ENCODE measurements at regions not wholly inside any gene's neighbourhood (a gene's known extent, or its start where the extent isn't known, plus 50 kb on each side); places are given as distances from the start of the nearest gene placed in this dataset.

GRCh38 chr2:216560838-216561270, 62.2 kb downstream of the RPL37A start:
- peak; percentile 85 for ATAC-seq

GRCh38 chr2:216562696-216563435, 64.2 kb downstream of the RPL37A start:
- ATAC-seq = no peak
- no peak for TF ChIP-seq RARB (CRISPR knock-in tag; IDR thresholded peaks at IDR 0.05)
- no peak for TF ChIP-seq CSDC2 (CRISPR knock-in tag; IDR thresholded peaks at IDR 0.05)

More at GRCh38 chr2:216560838-216561270, 62.2 kb downstream of the RPL37A start:
- TF ChIP-seq RARB (CRISPR knock-in tag; IDR thresholded peaks at IDR 0.05) = no peak
- TF ChIP-seq GLIS3 (CRISPR knock-in tag; IDR thresholded peaks at IDR 0.05) = no peak
- TF ChIP-seq BACH2 (CRISPR knock-in tag; IDR thresholded peaks at IDR 0.05; ENCODE audit: borderline replicate concordance) = no peak
- no peak for TF ChIP-seq TOX (CRISPR knock-in tag; IDR thresholded peaks at IDR 0.05; ENCODE audit: borderline replicate concordance)
- no peak for TF ChIP-seq PPARA (CRISPR knock-in tag; IDR thresholded peaks at IDR 0.05; ENCODE audit: borderline replicate concordance)
- no peak for TF ChIP-seq CREB5 (CRISPR knock-in tag; IDR thresholded peaks at IDR 0.05; ENCODE audit: low read depth)
- TF ChIP-seq TSHZ2 (CRISPR knock-in tag; IDR thresholded peaks at IDR 0.05) = no peak
- TF ChIP-seq ZFP3 (CRISPR knock-in tag; IDR thresholded peaks at IDR 0.05) = no peak
- no peak for TF ChIP-seq SNAI2 (CRISPR knock-in tag; IDR thresholded peaks at IDR 0.05)
- no peak for TF ChIP-seq OSR1 (CRISPR knock-in tag; IDR thresholded peaks at IDR 0.05)
- TF ChIP-seq POU6F1 (CRISPR knock-in tag; IDR thresholded peaks at IDR 0.05; ENCODE audit: borderline replicate concordance, low read depth) = no peak
- TF ChIP-seq ZNF70 (CRISPR knock-in tag; IDR thresholded peaks at IDR 0.05) = no peak
- no peak for TF ChIP-seq PATZ1 (CRISPR knock-in tag; IDR thresholded peaks at IDR 0.05; ENCODE audit: borderline replicate concordance)
- TF ChIP-seq ZNF565 (CRISPR knock-in tag; conservative IDR thresholded peaks at IDR 0.05; ENCODE audit: low read depth) = no peak
- TF ChIP-seq CSDC2 (CRISPR knock-in tag; IDR thresholded peaks at IDR 0.05) = no peak
- TF ChIP-seq ISL1 (CRISPR knock-in tag; IDR thresholded peaks at IDR 0.05) = no peak
- no peak for TF ChIP-seq ZC3H10 (CRISPR knock-in tag; IDR thresholded peaks at IDR 0.05)
- no peak for TF ChIP-seq ARNTL (CRISPR knock-in tag; IDR thresholded peaks at IDR 0.05; ENCODE audit: borderline replicate concordance, low read depth)
- no peak for TF ChIP-seq ESRRG (CRISPR knock-in tag; IDR thresholded peaks at IDR 0.05)
- TF ChIP-seq TCF4 (CRISPR knock-in tag; IDR thresholded peaks at IDR 0.05; ENCODE audit: borderline replicate concordance) = no peak

GRCh38 chr2:216563646-216564045, 65.0 kb downstream of the RPL37A start:
- TF ChIP-seq POU6F1 (CRISPR knock-in tag; IDR thresholded peaks at IDR 0.05; ENCODE audit: borderline replicate concordance, low read depth) = no peak
- TF ChIP-seq ZFP3 (CRISPR knock-in tag; IDR thresholded peaks at IDR 0.05) = no peak
- no peak for TF ChIP-seq TSHZ2 (CRISPR knock-in tag; IDR thresholded peaks at IDR 0.05)
- no peak for TF ChIP-seq ZNF565 (CRISPR knock-in tag; conservative IDR thresholded peaks at IDR 0.05; ENCODE audit: low read depth)
- no peak for TF ChIP-seq TOX (CRISPR knock-in tag; IDR thresholded peaks at IDR 0.05; ENCODE audit: borderline replicate concordance)
- TF ChIP-seq ZC3H10 (CRISPR knock-in tag; IDR thresholded peaks at IDR 0.05) = no peak
- ATAC-seq = no peak

All from SK-N-SH treated with all-trans-retinoic acid at 6 μM for 48 hours (cell line).